Glutamatergic neuron (in vitro differentiated cells): ENCODE measurements at regions not wholly inside any gene's neighbourhood (a gene's known extent, or its start where the extent isn't known, plus 50 kb on each side); places are given as distances from the start of the nearest gene placed in this dataset.

Source experiments
- DNase-seq: peaks from one replicate; pipeline ENCODE4 v3.0.0; 2022
- H3K27ac Mint-ChIP-seq: one replicate; pipeline ENCODE4 v1.8.0; 2020; ENCODE audit warnings: mild to moderate bottlenecking, mixed read lengths, inconsistent platforms; ENCODE audit not compliant: unreplicated experiment
- H3K27me3 Mint-ChIP-seq: one replicate; pipeline ENCODE4 v1.8.0; 2020; ENCODE audit warnings: mild to moderate bottlenecking, moderate library complexity, mixed read lengths, inconsistent platforms; ENCODE audit not compliant: unreplicated experiment
- H3K36me3 Mint-ChIP-seq: one replicate; pipeline ENCODE4 v1.8.0; 2020; ENCODE audit warnings: mild to moderate bottlenecking, mixed read lengths, inconsistent platforms; ENCODE audit not compliant: unreplicated experiment
- H3K4me1 Mint-ChIP-seq: one replicate; pipeline ENCODE4 v1.8.0; 2020; ENCODE audit warnings: mild to moderate bottlenecking, low read depth, mixed read lengths, inconsistent platforms; ENCODE audit not compliant: unreplicated experiment
- H3K4me3 Mint-ChIP-seq: one replicate; pipeline ENCODE4 v1.8.0; 2020; ENCODE audit warnings: mild to moderate bottlenecking, mixed read lengths, inconsistent platforms; ENCODE audit not compliant: unreplicated experiment
- H3K9me3 Mint-ChIP-seq: one replicate; pipeline ENCODE4 v1.8.0; 2020; ENCODE audit warnings: mild to moderate bottlenecking, moderate library complexity, mixed read lengths, inconsistent platforms; ENCODE audit not compliant: unreplicated experiment
- TF ChIP-seq, protein P1 (sequence below): fragments of 200-600 bp; sonication (generic); IDR thresholded peaks from one replicate; pipeline ENCODE4 v1.5.0; 2021; ENCODE audit not compliant: partially characterized antibody, unreplicated experiment

DNA sequence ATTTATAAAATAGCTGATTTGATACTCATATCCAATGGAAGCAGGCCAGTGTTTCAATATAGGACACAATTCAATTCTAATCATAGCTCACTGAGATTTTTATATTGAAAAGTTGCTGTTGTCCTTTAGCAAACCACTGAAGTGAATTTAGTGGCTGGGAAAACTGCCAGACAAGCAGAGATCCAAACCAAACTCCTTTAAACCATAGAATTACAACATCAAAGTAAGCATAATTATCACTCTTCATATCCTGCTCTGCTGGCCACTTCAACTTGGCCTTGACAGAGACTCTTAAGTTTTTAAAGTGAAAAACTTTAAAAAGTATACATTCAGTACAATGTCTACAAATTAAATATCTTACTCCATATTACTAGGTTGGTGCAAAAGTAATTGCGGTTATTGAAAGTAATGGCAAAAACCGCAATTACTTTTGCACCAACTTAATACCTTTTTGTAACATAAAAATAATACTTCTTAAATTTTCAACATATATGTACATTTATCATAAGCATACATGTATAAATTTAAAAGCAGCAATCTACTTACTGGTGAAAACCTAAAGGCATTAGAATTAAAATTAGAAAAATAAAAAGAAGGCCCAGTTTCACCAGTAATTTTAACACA, 433.0 kb downstream of the PCDH10 start:
- Mint-ChIP-seq H3K27me3 (peaks cover 3% of the 10 kb centered on the region), H3K4me3 (no peak overlapping the region), H3K36me3 (no peaks in the 10 kb centered on the region), H3K4me1 (no peaks in the 10 kb centered on the region), H3K9me3 (no peaks in the 10 kb centered on the region), H3K27ac (no peak overlapping the region)
- TF ChIP-seq, protein P1, sequence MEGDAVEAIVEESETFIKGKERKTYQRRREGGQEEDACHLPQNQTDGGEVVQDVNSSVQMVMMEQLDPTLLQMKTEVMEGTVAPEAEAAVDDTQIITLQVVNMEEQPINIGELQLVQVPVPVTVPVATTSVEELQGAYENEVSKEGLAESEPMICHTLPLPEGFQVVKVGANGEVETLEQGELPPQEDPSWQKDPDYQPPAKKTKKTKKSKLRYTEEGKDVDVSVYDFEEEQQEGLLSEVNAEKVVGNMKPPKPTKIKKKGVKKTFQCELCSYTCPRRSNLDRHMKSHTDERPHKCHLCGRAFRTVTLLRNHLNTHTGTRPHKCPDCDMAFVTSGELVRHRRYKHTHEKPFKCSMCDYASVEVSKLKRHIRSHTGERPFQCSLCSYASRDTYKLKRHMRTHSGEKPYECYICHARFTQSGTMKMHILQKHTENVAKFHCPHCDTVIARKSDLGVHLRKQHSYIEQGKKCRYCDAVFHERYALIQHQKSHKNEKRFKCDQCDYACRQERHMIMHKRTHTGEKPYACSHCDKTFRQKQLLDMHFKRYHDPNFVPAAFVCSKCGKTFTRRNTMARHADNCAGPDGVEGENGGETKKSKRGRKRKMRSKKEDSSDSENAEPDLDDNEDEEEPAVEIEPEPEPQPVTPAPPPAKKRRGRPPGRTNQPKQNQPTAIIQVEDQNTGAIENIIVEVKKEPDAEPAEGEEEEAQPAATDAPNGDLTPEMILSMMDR, result no peak
- no peak for DNase-seq

DNA sequence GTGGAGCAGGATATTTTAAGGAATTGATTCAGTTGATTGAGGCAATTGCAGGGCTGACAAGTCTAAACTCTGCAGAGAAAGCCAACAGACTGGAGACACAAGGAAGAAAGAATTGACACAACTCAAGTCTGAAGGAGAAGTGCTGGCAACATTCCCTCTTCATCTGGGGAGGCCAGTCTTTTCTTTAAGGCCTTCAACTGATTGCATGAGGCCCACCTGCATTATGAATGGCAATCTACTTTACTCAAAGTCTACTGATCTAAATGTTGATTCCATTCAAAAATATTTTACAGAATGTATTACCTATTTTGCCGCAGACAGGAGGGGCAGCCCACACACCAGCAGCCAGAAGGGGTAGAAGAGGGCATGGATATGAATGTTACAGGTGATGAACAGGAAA, 425.2 kb downstream of the PCDH10 start:
- TF ChIP-seq, protein P1, result no peak
- Mint-ChIP-seq H3K4me3 (no peak overlapping the region), H3K36me3 (no peaks in the 10 kb centered on the region), H3K27me3 (peaks cover 3% of the 10 kb centered on the region), H3K9me3 (peaks cover 2% of the 10 kb centered on the region), H3K4me1 (no peaks in the 10 kb centered on the region), H3K27ac (no peak overlapping the region)
- DNase-seq, result no peak

DNA sequence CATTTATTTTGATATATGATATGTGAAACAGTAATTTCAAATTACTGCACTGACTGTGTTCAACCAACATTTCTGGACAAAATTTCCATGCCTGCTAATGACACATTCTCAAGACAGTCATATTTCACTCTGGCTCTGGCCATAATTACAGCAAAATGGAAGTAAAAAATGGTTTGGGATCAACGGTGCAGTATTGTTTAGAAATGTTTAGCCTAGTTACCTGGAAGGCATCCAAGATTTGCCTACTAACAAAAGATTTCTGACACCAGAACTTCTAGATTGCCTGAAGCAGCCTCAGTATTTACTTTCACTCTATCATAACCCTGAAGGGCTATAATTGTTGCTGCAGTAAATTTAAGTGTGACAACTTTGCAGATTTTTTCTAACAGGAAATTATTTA, 416.3 kb downstream of the PCDH10 start:
- TF ChIP-seq, protein P1, result no peak
- no peak for DNase-seq
- Mint-ChIP-seq H3K27me3 (no peaks in the 10 kb centered on the region), H3K36me3 (no peaks in the 10 kb centered on the region), H3K27ac (no peak overlapping the region), H3K4me1 (no peaks in the 10 kb centered on the region), H3K9me3 (no peaks in the 10 kb centered on the region), H3K4me3 (no peak overlapping the region)

DNA sequence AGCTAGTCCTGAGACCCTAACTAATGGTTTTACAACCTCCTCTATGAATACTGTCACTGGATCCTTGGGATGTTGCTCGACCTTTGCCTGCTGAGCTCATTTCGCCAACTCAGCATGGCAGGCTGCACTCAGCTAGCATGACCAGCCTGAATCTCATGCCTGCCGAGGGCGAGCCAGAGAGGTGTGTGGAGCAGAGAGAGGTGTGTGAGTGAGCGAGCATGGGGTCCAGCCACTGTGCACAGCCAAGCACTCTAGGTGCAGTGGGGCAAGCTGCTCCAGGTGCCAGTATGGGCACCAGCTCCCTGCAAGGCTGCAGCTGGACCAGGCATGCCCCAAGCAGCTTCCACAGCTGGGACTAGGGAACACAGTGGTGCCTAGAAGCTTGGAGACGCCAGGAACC, 410.9 kb downstream of the PCDH10 start:
- Mint-ChIP-seq H3K9me3 (no peaks in the 10 kb centered on the region), H3K36me3 (no peaks in the 10 kb centered on the region), H3K27me3 (no peaks in the 10 kb centered on the region), H3K27ac (no peak overlapping the region), H3K4me3 (no peak overlapping the region), H3K4me1 (no peaks in the 10 kb centered on the region)
- DNase-seq, result no peak
- TF ChIP-seq, protein P1, result no peak

DNA sequence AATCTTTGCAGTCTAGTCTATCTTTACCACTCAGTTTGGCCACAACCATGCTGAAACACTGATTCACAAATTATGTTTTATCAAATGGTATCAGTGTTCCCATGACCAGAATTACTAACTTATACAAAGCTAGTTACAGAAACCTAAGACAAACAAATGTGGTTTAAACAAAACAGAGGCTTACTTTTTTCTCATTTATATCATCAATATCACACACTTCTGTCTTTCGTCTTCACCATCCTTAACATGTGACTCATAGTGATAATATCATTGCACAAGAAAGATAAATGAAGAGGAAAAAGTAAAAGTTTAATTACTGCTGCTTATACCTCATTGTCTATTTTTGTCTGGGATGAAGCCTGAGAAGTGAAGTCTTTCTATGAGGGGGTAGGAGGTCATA, 406.6 kb downstream of the PCDH10 start:
- TF ChIP-seq, protein P1, result no peak
- Mint-ChIP-seq H3K27me3 (no peaks in the 10 kb centered on the region), H3K4me1 (no peaks in the 10 kb centered on the region), H3K27ac (no peak overlapping the region), H3K36me3 (no peaks in the 10 kb centered on the region), H3K9me3 (no peaks in the 10 kb centered on the region), H3K4me3 (no peak overlapping the region)
- DNase-seq, result no peak
